ENCODE measurements at regions not wholly inside any gene's neighbourhood (a gene's known extent, or its start where the extent isn't known, plus 50 kb on each side); places are given as distances from the start of the nearest gene placed in this dataset.
"Not testable (repeated sequence)": the region's sequence is repeated elsewhere in the genome, so short reads cannot be mapped to it uniquely, and the experiment has no call there.

- TF ChIP-seq CTCF (conservative IDR thresholded peaks at IDR 0.05; ENCODE audit: low read length); EZH2phosphoT487 (IDR thresholded peaks at IDR 0.05; ENCODE audit: borderline replicate concordance): not testable (repeated sequence)
These were observed 193.2 kb upstream of the PPP1R26 start for GRCh38 chr9:135286187-135286925.

All from Loucy (cell line).